HepG2 (cell line): ENCODE measurements at regions not wholly inside any gene's neighbourhood (a gene's known extent, or its start where the extent isn't known, plus 50 kb on each side); places are given as distances from the start of the nearest gene placed in this dataset.

Source experiments
- ATAC-seq: fragments of 200-7000 bp; cut with Tn5 transposase; 3 replicates; pipeline ENCODE4 v1.9.1; 2020; ENCODE audit warnings: mild to moderate bottlenecking, moderate library complexity
- BruUV-seq: library from RNA; stranded (reverse); fragments of 400-500 nt; replicated peaks from 2 replicates; lab custom pipeline; 2021; lab: Mats Ljungman, UMichigan
- CTCF ChIA-PET: fragments of 300-600 bp; formaldehyde crosslinking; extraction: SDS; loops from one replicate; lab custom pipeline; 2021; ENCODE audit warnings: low total read pairs, inconsistent platforms, low intra/inter-chr PET ratio; lab: Yijun Ruan, JAX
- POLR2A ChIA-PET: fragments of 350-600 bp; sonication (Branson Sonifier 250); formaldehyde crosslinking; loops from one replicate; lab custom pipeline; 2020; ENCODE audit warnings: antibody characterized with exemption, inconsistent platforms; lab: Yijun Ruan, JAX
- DNase-seq: peaks from one replicate; pipeline ENCODE4 v3.0.0-alpha.2; 2015; ENCODE audit warnings: low spot score
- FAIRE-seq: peaks from 3 replicates; lab custom pipeline; 2011; peaks lifted over from hg19 to GRCh38; lab: Jason Lieb, UNC
- H2AFZ ChIP-seq: one replicate; pipeline ENCODE4 v1.6.1; 2011; ENCODE audit warnings: low read length, inconsistent platforms
- H3K27ac ChIP-seq: fragments of 300-600 bp; 3 replicates; pipeline ENCODE4 v1.8.0; 2011; ENCODE audit warnings: mixed run types, mild to moderate bottlenecking, mixed read lengths, low read length, inconsistent platforms; ENCODE audit not compliant: insufficient read depth; ENCODE audit errors: extremely low read length
- H3K27me3 ChIP-seq, 2 experiments: fragments of 200-600 bp in 1 of 2; 2 replicates in 1 of 2; 3 replicates in 1 of 2; pipeline versions ENCODE4 v1.6.0 to v1.8.0; 2011; ENCODE audit warnings: low read length in 2 of 2, mild to moderate bottlenecking in 2 of 2, moderate library complexity in 2 of 2, inconsistent platforms in 1 of 2; ENCODE audit not compliant: insufficient read depth in 2 of 2, control insufficient read depth in 1 of 2
- H3K36me3 ChIP-seq, 2 experiments: fragments of 200-600 bp in 1 of 2; replicated peaks in 1 of 2; 2 replicates in 1 of 2; 3 replicates in 1 of 2; pipeline versions ENCODE4 v1.5.1 to v1.8.0; 2011; ENCODE audit warnings: low read length in 2 of 2, inconsistent platforms in 1 of 2; ENCODE audit not compliant: insufficient read depth in 2 of 2, control insufficient read depth in 1 of 2
- H3K4me1 ChIP-seq: 2 replicates; pipeline ENCODE4 v1.5.1; 2012; ENCODE audit warnings: low read length, inconsistent platforms; ENCODE audit not compliant: insufficient read depth
- H3K4me2 ChIP-seq: 2 replicates; pipeline ENCODE4 v1.6.0; 2011; ENCODE audit warnings: low read depth, low read length, inconsistent platforms
- H3K4me3 ChIP-seq, 3 experiments: fragments of 200-600 bp in 1 of 3; sonication (generic), shearing (Covaris generic) in 1 of 3; replicated peaks in 1 of 3; 2 replicates each; pipeline ENCODE4 v1.5.1; 2011 to 2016; ENCODE audit warnings: low read length in 3 of 3, inconsistent platforms in 2 of 3, low read depth in 2 of 3, mild to moderate bottlenecking in 2 of 3, control low read depth in 1 of 3, mixed read lengths in 1 of 3; ENCODE audit not compliant: insufficient read depth in 1 of 3
- H3K79me2 ChIP-seq: one replicate; pipeline ENCODE4 v1.6.1; 2011; ENCODE audit warnings: low read length, inconsistent platforms; ENCODE audit not compliant: insufficient read depth
- H3K9ac ChIP-seq: 2 replicates; pipeline ENCODE4 v1.6.0; 2011; ENCODE audit warnings: mild to moderate bottlenecking, low read depth, low read length, inconsistent platforms; ENCODE audit not compliant: insufficient read depth
- H3K9me3 ChIP-seq: 2 replicates; pipeline ENCODE4 v1.5.1; 2012; ENCODE audit warnings: mild to moderate bottlenecking, low read length
- H4K20me1 ChIP-seq: 2 replicates; pipeline ENCODE4 v1.6.0; 2011; ENCODE audit warnings: inconsistent platforms, mild to moderate bottlenecking, low read length, moderate library complexity; ENCODE audit not compliant: insufficient read depth
- BRCA1 ChIP-seq: sonication (generic); formaldehyde crosslinking; IDR thresholded peaks from 2 replicates; pipeline ENCODE4 v1.4.0; 2020; ENCODE audit warnings: missing genetic modification reagents
- FOXM1 ChIP-seq: sonication (generic); formaldehyde crosslinking; IDR thresholded peaks from 2 replicates; pipeline ENCODE4 v1.5.0; 2020; ENCODE audit warnings: missing genetic modification reagents
- HOXA9 ChIP-seq: sonication (generic); formaldehyde crosslinking; IDR thresholded peaks from 2 replicates; pipeline ENCODE4 v1.8.1; 2022; ENCODE audit warnings: missing genetic modification reagents, mild to moderate bottlenecking, moderate library complexity, borderline replicate concordance
- IRF2 ChIP-seq: IDR thresholded peaks from 2 replicates; pipeline ENCODE4 v1.6.1; 2018; ENCODE audit warnings: missing genetic modification reagents, missing compliant biosample characterization
- NFIB ChIP-seq: sonication (generic); formaldehyde crosslinking; IDR thresholded peaks from 2 replicates; pipeline ENCODE4 v1.9.0; 2021; ENCODE audit warnings: missing genetic modification reagents, mild to moderate bottlenecking, borderline replicate concordance
- RARA ChIP-seq: IDR thresholded peaks from 2 replicates; pipeline ENCODE4 v1.6.1; 2016; ENCODE audit warnings: missing genetic modification reagents, missing compliant biosample characterization
- RBFOX2 ChIP-seq: fragments of 200-400 bp; formaldehyde crosslinking; IDR thresholded peaks from 2 replicates; pipeline ENCODE4 v1.6.1; 2017; ENCODE audit warnings: low read depth, mild to moderate bottlenecking, low read length
- SSRP1 ChIP-seq: IDR thresholded peaks from 2 replicates; pipeline ENCODE4 v1.6.1; 2016; ENCODE audit warnings: control low read depth
- ZBTB8A ChIP-seq: sonication (generic); formaldehyde crosslinking; IDR thresholded peaks from 2 replicates; pipeline ENCODE4 v1.4.0; 2020; ENCODE audit warnings: mild to moderate bottlenecking, low read depth, missing genetic modification reagents, borderline replicate concordance
- ZC3H4 ChIP-seq: sonication (generic); formaldehyde crosslinking; IDR thresholded peaks from 2 replicates; pipeline ENCODE4 v1.4.0; 2020; ENCODE audit warnings: missing genetic modification reagents, borderline replicate concordance
- WGBS: methylation state at CpG from one replicate; pipeline ENCODE4 v1.1.6; 2017; ENCODE audit warnings: low lambda C conversion rate; 5-methylcytosine and 5-hydroxymethylcytosine counted together
- in situ Hi-C: cut with HindIII; loops from 2 replicates; pipeline ENCODE4 v1.10.0; 2017; ENCODE audit warnings: low pct_unique_long_range_greater_than_20kb; ENCODE audit not compliant: extremely low pct_ligation_motif_present
- intact Hi-C: fragments of 100-400 bp; cut with micrococcal nuclease; formaldehyde crosslinking; loops from one replicate; pipeline ENCODE4 v1.10.0; 2022; ENCODE audit not compliant: unreplicated experiment
- TF ChIP-seq, protein P1 (sequence below): IDR thresholded peaks from 2 replicates; pipeline ENCODE4 v1.6.1; 2016; ENCODE audit warnings: mild to moderate bottlenecking, missing biosample characterization, missing genetic modification reagents
- TF ChIP-seq, protein P2 (sequence below): sonication (generic); formaldehyde crosslinking; IDR thresholded peaks from 2 replicates; pipeline ENCODE4 v1.4.0; 2020; ENCODE audit warnings: missing genetic modification reagents

DNA sequence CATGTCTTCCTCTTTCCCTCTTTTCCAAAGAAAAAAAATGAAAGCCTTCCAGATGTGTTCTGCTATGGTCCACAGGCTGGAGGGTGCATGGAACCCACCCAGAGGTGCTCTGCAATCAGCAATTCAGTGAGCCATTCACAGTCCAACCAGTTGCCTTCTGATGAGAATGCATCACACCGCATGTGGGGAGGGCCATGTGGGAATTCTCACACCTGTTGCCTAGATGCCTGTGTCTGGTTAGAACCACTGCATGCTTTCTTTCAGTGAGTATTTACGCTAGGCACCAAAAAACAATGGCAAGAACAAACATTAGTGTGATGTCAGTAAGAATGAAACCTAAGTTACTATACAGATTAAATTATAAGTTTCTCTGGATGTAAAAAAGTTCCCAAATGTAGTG lies 311.6 kb upstream of the CDYL start:
- intact Hi-C loops (no loop called here), in situ Hi-C loops (no loop called here)
- no peaks in the 10 kb centered on the region for H4K20me1 ChIP-seq
- H3K79me2 ChIP-seq, result no peaks in the 10 kb centered on the region
- POLR2A ChIA-PET, result no interaction called here
- no peak overlapping the region for H3K4me2 ChIP-seq
- TF ChIP-seq RBFOX2, result no peak
- no peak for TF ChIP-seq ZC3H4 (CRISPR knock-in tag)
- H3K27ac ChIP-seq, result no peak overlapping the region
- H3K4me3 ChIP-seq, result no peak overlapping the region
- H3K27me3 ChIP-seq, result peaks cover 3 to 26% of the 10 kb centered on the region in 2 experiments; a peak in 4 of 5 replicates
- FAIRE-seq (no peak), DNase-seq (no peak), ATAC-seq (no peak)
- CTCF ChIA-PET, result no interaction called here
- H3K9me3 ChIP-seq, result no peaks in the 10 kb centered on the region
- H3K4me1 ChIP-seq, result no peaks in the 10 kb centered on the region
- no peaks in the 10 kb centered on the region for H3K36me3 ChIP-seq
- H3K9ac ChIP-seq, result no peak overlapping the region
- WGBS, result 46% methylated on average over 2 of the region's 2 CpGs
- H2AFZ ChIP-seq, result no peak overlapping the region
- BruUV-seq, result no TSS peak

DNA sequence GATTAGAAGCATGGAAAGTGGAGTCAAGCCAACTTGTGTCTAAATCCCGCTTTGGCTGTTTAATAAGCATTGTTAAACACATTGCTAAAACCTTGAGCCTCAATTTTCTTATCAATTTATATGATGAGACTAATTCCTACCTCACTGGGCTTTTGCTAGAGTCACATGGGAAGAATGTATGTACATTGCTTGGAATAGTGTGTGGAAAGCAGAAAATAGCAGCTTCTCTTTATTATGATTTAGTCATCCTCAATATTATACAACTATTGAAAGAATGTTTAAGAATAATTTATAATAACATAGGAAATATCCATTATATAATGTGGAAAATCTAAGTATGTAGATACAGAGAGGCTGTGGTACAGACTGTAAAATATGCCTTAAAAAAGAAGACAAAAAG lies 313.0 kb upstream of the CDYL start:
- POLR2A ChIA-PET, result no interaction called here
- Histone ChIP-seq H3K27ac (no peak overlapping the region), H3K4me3 (no peak overlapping the region)
- TF ChIP-seq FOXM1 (CRISPR knock-in tag) (no peak), ZBTB8A (CRISPR knock-in tag) (no peak), NFIB (CRISPR knock-in tag) (no peak), SSRP1 (CRISPR knock-in tag) (no peak), HOXA9 (CRISPR knock-in tag) (no peak), BRCA1 (no peak), RARA (CRISPR knock-in tag) (no peak), IRF2 (no peak)
- TF ChIP-seq, protein P1, sequence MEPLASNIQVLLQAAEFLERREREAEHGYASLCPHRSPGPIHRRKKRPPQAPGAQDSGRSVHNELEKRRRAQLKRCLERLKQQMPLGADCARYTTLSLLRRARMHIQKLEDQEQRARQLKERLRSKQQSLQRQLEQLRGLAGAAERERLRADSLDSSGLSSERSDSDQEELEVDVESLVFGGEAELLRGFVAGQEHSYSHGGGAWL (CRISPR knock-in tag), result no peak
- TF ChIP-seq, protein P2, sequence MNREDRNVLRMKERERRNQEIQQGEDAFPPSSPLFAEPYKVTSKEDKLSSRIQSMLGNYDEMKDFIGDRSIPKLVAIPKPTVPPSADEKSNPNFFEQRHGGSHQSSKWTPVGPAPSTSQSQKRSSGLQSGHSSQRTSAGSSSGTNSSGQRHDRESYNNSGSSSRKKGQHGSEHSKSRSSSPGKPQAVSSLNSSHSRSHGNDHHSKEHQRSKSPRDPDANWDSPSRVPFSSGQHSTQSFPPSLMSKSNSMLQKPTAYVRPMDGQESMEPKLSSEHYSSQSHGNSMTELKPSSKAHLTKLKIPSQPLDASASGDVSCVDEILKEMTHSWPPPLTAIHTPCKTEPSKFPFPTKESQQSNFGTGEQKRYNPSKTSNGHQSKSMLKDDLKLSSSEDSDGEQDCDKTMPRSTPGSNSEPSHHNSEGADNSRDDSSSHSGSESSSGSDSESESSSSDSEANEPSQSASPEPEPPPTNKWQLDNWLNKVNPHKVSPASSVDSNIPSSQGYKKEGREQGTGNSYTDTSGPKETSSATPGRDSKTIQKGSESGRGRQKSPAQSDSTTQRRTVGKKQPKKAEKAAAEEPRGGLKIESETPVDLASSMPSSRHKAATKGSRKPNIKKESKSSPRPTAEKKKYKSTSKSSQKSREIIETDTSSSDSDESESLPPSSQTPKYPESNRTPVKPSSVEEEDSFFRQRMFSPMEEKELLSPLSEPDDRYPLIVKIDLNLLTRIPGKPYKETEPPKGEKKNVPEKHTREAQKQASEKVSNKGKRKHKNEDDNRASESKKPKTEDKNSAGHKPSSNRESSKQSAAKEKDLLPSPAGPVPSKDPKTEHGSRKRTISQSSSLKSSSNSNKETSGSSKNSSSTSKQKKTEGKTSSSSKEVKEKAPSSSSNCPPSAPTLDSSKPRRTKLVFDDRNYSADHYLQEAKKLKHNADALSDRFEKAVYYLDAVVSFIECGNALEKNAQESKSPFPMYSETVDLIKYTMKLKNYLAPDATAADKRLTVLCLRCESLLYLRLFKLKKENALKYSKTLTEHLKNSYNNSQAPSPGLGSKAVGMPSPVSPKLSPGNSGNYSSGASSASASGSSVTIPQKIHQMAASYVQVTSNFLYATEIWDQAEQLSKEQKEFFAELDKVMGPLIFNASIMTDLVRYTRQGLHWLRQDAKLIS (CRISPR knock-in tag), result no peak
- TF ChIP-seq, all 625 proteins: peak for 0
- no peaks in the 10 kb centered on the region for H3K36me3 ChIP-seq
- H3K27me3 ChIP-seq, result peaks cover 3 to 37% of the 10 kb centered on the region in 2 experiments; a peak in 4 of 5 replicates
- no peaks in the 10 kb centered on the region for H3K9me3 ChIP-seq
- intact Hi-C loops, result no loop called here
- H3K4me1 ChIP-seq, result no peaks in the 10 kb centered on the region
- FAIRE-seq (no peak), DNase-seq (no peak), ATAC-seq (no peak)
- CTCF ChIA-PET, result no interaction called here
- WGBS, result 3% methylated on average over 1 of the region's 1 CpG
- no peak overlapping the region for H3K4me2 ChIP-seq
- H4K20me1 ChIP-seq, result no peaks in the 10 kb centered on the region
- in situ Hi-C loops, result no loop called here
- no TSS peak for BruUV-seq
- H3K79me2 ChIP-seq, result no peaks in the 10 kb centered on the region
- H2AFZ ChIP-seq, result no peak overlapping the region
- H3K9ac ChIP-seq, result no peak overlapping the region
